WTC11 (cell line): ENCODE measurements at regions not wholly inside any gene's neighbourhood (a gene's known extent, or its start where the extent isn't known, plus 50 kb on each side); places are given as distances from the start of the nearest gene placed in this dataset.

Experiments used
- ATAC-seq: fragments of 200-7000 bp; cut with Tn5 transposase; 2 replicates; pipeline ENCODE4 v1.10.0; 2021; ENCODE audit warnings: mild to moderate bottlenecking, moderate library complexity
- CTCF ChIA-PET: fragments of 300-600 bp; sonication (Branson Sonifier 250); formaldehyde crosslinking; loops from one replicate; lab custom pipeline; 2021; ENCODE audit warnings: antibody characterized with exemption; lab: Charles Lee
- POLR2A ChIA-PET: fragments of 350-600 bp; sonication (Branson Sonifier 250); formaldehyde crosslinking; loops from one replicate; lab custom pipeline; 2021; ENCODE audit warnings: antibody characterized with exemption; lab: Charles Lee
- DNase-seq: peaks from one replicate; pipeline ENCODE4 v3.0.0; 2021; ENCODE audit warnings: low spot score
- H3K27ac Mint-ChIP-seq: 2 replicates; pipeline ENCODE4 v1.8.0; 2021; ENCODE audit warnings: mixed read lengths
- H3K27me3 Mint-ChIP-seq: 2 replicates; pipeline ENCODE4 v1.8.0; 2021; ENCODE audit warnings: low read depth, mild to moderate bottlenecking, moderate library complexity, mixed read lengths
- H3K36me3 Mint-ChIP-seq: 2 replicates; pipeline ENCODE4 v1.8.0; 2021; ENCODE audit warnings: mixed read lengths
- H3K4me1 Mint-ChIP-seq: 2 replicates; pipeline ENCODE4 v1.8.0; 2022; ENCODE audit warnings: mixed read lengths
- H3K4me3 Mint-ChIP-seq: 2 replicates; pipeline ENCODE4 v1.8.0; 2021; ENCODE audit warnings: mild to moderate bottlenecking, moderate library complexity, mixed read lengths
- H3K9me3 Mint-ChIP-seq: 2 replicates; pipeline ENCODE4 v1.8.0; 2021; ENCODE audit warnings: mixed read lengths
- CREM ChIP-seq: sonication (generic); formaldehyde crosslinking; IDR thresholded peaks from 2 replicates; pipeline ENCODE4 v1.8.1; 2022; ENCODE audit warnings: mild to moderate bottlenecking, missing genetic modification reagents, moderate library complexity
- FOXJ3 ChIP-seq: sonication (generic); formaldehyde crosslinking; IDR thresholded peaks from 2 replicates; pipeline ENCODE4 v1.9.0; 2021; ENCODE audit warnings: missing genetic modification reagents, mild to moderate bottlenecking, borderline replicate concordance
- SMAD4 ChIP-seq: sonication (generic); formaldehyde crosslinking; IDR thresholded peaks from 2 replicates; pipeline ENCODE4 v1.8.0; 2022; ENCODE audit warnings: mild to moderate bottlenecking, missing genetic modification reagents
- SOX15 ChIP-seq: fragments of 250-450 bp; sonication (Bioruptor Pico); IDR thresholded peaks from 2 replicates; pipeline ENCODE4 v1.9.0; 2021; ENCODE audit warnings: mild to moderate bottlenecking
- ZNF232 ChIP-seq: sonication (generic); formaldehyde crosslinking; IDR thresholded peaks from 2 replicates; pipeline ENCODE4 v1.8.0; 2022; ENCODE audit warnings: mild to moderate bottlenecking, missing genetic modification reagents
- ZNF317 ChIP-seq: sonication (generic); formaldehyde crosslinking; IDR thresholded peaks from 2 replicates; pipeline ENCODE4 v1.8.1; 2023; ENCODE audit warnings: low read depth, mild to moderate bottlenecking, moderate library complexity, missing genetic modification reagents, borderline replicate concordance
- TF ChIP-seq, protein P1 (sequence below): sonication (generic); formaldehyde crosslinking; IDR thresholded peaks from 2 replicates; pipeline ENCODE4 v1.8.1; 2023; ENCODE audit warnings: mild to moderate bottlenecking, missing genetic modification reagents, borderline replicate concordance
- TF ChIP-seq, protein P2 (sequence below): sonication (generic); formaldehyde crosslinking; IDR thresholded peaks from 2 replicates; pipeline ENCODE4 v1.8.1; 2022; ENCODE audit warnings: mild to moderate bottlenecking, missing genetic modification reagents, moderate library complexity, borderline replicate concordance
- TF ChIP-seq, protein P3 (sequence below): sonication (generic); formaldehyde crosslinking; IDR thresholded peaks from 2 replicates; pipeline ENCODE4 v1.8.1; 2022; ENCODE audit warnings: low read depth, missing genetic modification reagents, borderline replicate concordance
- TF ChIP-seq, protein P4 (sequence below): sonication (generic); formaldehyde crosslinking; IDR thresholded peaks from 2 replicates; pipeline ENCODE4 v1.8.1; 2023; ENCODE audit warnings: mild to moderate bottlenecking, missing genetic modification reagents
- TF ChIP-seq, protein P5 (sequence below): fragments of 250-450 bp; sonication (Bioruptor Pico); IDR thresholded peaks from 2 replicates; pipeline ENCODE4 v1.9.0; 2021; ENCODE audit warnings: moderate library complexity, mild to moderate bottlenecking, inconsistent platforms, borderline replicate concordance
- TF ChIP-seq, protein P6 (sequence below): sonication (generic); formaldehyde crosslinking; IDR thresholded peaks from 2 replicates; pipeline ENCODE4 v1.8.0; 2023; ENCODE audit warnings: missing genetic modification reagents
- TF ChIP-seq, protein P7 (sequence below): sonication (generic); formaldehyde crosslinking; IDR thresholded peaks from 2 replicates; pipeline ENCODE4 v1.8.1; 2023; ENCODE audit warnings: mild to moderate bottlenecking, missing genetic modification reagents, moderate library complexity
- TF ChIP-seq, protein P8 (sequence below): sonication (generic); formaldehyde crosslinking; IDR thresholded peaks from 2 replicates; pipeline ENCODE4 v1.8.1; 2023; ENCODE audit warnings: mild to moderate bottlenecking, moderate library complexity, missing genetic modification reagents

DNA sequence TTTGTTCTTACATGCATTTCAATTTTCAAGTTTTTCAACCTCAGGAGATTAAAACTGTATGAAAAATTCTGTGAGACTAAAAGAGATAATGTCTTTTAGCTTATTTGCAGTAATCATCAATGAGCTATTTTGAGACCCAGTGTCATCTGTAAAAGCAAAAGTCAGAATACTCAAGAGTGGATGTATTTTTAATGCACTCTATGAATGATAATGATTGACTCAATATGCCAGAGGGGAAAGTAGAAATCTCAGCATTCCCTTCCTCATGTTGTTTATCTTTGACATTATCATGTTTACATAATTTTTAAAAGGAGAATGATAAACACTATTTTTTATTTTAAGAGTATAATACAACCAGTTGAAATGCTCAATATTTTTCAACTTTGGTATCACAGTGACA, 162.1 kb downstream of the MMUT start:
- ChIA-PET POLR2A (interaction anchor here (0.5 kb wide), 1 partner anchor 12 kb away, joined by 7 read pairs; no protein-coding TSS in a partner anchor), CTCF (no interaction called here)
- H3K9me3 Mint-ChIP-seq: peaks cover 26% of the 10 kb centered on the region
- peaks cover 10% of the 10 kb centered on the region for H3K4me1 Mint-ChIP-seq
- no peak overlapping the region for H3K4me3 Mint-ChIP-seq
- no peak overlapping the region for H3K27ac Mint-ChIP-seq
- TF ChIP-seq, protein P1, sequence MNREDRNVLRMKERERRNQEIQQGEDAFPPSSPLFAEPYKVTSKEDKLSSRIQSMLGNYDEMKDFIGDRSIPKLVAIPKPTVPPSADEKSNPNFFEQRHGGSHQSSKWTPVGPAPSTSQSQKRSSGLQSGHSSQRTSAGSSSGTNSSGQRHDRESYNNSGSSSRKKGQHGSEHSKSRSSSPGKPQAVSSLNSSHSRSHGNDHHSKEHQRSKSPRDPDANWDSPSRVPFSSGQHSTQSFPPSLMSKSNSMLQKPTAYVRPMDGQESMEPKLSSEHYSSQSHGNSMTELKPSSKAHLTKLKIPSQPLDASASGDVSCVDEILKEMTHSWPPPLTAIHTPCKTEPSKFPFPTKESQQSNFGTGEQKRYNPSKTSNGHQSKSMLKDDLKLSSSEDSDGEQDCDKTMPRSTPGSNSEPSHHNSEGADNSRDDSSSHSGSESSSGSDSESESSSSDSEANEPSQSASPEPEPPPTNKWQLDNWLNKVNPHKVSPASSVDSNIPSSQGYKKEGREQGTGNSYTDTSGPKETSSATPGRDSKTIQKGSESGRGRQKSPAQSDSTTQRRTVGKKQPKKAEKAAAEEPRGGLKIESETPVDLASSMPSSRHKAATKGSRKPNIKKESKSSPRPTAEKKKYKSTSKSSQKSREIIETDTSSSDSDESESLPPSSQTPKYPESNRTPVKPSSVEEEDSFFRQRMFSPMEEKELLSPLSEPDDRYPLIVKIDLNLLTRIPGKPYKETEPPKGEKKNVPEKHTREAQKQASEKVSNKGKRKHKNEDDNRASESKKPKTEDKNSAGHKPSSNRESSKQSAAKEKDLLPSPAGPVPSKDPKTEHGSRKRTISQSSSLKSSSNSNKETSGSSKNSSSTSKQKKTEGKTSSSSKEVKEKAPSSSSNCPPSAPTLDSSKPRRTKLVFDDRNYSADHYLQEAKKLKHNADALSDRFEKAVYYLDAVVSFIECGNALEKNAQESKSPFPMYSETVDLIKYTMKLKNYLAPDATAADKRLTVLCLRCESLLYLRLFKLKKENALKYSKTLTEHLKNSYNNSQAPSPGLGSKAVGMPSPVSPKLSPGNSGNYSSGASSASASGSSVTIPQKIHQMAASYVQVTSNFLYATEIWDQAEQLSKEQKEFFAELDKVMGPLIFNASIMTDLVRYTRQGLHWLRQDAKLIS (CRISPR knock-in tag): no peak
- no peak for TF ChIP-seq FOXJ3
- no peak for TF ChIP-seq SMAD4 (CRISPR knock-in tag)
- no peak for DNase-seq
- peaks cover 18% of the 10 kb centered on the region for H3K36me3 Mint-ChIP-seq
- no peaks in the 10 kb centered on the region; the same call in none of the 2 replicates for H3K27me3 Mint-ChIP-seq
- no peak for ATAC-seq

DNA sequence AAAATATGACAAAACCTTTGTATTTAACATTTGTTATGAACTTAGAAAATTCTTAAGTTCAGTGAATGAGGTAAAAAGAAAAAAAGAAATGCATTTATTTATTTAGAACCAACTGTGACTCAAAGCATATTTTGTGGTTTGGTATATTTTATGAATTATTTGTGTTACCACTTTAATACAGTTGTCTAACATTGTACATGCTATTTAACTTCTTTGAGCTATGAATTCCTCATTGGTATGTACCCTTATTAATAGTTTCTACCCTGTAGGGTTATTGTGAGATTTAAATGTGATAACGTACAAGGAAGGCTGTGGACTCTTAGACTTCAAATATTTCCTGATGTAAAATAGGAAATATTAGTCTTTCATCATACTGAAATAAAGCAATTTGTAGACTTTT, 162.6 kb downstream of the MMUT start:
- TF ChIP-seq, protein P2, sequence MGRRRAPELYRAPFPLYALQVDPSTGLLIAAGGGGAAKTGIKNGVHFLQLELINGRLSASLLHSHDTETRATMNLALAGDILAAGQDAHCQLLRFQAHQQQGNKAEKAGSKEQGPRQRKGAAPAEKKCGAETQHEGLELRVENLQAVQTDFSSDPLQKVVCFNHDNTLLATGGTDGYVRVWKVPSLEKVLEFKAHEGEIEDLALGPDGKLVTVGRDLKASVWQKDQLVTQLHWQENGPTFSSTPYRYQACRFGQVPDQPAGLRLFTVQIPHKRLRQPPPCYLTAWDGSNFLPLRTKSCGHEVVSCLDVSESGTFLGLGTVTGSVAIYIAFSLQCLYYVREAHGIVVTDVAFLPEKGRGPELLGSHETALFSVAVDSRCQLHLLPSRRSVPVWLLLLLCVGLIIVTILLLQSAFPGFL (CRISPR knock-in tag): no peak
- TF ChIP-seq, protein P3, sequence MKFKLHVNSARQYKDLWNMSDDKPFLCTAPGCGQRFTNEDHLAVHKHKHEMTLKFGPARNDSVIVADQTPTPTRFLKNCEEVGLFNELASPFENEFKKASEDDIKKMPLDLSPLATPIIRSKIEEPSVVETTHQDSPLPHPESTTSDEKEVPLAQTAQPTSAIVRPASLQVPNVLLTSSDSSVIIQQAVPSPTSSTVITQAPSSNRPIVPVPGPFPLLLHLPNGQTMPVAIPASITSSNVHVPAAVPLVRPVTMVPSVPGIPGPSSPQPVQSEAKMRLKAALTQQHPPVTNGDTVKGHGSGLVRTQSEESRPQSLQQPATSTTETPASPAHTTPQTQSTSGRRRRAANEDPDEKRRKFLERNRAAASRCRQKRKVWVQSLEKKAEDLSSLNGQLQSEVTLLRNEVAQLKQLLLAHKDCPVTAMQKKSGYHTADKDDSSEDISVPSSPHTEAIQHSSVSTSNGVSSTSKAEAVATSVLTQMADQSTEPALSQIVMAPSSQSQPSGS (CRISPR knock-in tag): no peak
- TF ChIP-seq, protein P4, sequence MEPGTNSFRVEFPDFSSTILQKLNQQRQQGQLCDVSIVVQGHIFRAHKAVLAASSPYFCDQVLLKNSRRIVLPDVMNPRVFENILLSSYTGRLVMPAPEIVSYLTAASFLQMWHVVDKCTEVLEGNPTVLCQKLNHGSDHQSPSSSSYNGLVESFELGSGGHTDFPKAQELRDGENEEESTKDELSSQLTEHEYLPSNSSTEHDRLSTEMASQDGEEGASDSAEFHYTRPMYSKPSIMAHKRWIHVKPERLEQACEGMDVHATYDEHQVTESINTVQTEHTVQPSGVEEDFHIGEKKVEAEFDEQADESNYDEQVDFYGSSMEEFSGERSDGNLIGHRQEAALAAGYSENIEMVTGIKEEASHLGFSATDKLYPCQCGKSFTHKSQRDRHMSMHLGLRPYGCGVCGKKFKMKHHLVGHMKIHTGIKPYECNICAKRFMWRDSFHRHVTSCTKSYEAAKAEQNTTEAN (CRISPR knock-in tag): no peak
- TF ChIP-seq, protein P5, sequence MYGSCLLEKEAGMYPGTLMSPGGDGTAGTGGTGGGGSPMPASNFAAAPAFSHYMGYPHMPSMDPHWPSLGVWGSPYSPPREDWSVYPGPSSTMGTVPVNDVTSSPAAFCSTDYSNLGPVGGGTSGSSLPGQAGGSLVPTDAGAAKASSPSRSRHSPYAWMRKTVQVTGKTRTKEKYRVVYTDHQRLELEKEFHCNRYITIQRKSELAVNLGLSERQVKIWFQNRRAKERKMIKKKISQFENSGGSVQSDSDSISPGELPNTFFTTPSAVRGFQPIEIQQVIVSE (CRISPR knock-in tag): no peak
- TF ChIP-seq, protein P6, sequence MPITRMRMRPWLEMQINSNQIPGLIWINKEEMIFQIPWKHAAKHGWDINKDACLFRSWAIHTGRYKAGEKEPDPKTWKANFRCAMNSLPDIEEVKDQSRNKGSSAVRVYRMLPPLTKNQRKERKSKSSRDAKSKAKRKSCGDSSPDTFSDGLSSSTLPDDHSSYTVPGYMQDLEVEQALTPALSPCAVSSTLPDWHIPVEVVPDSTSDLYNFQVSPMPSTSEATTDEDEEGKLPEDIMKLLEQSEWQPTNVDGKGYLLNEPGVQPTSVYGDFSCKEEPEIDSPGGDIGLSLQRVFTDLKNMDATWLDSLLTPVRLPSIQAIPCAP (CRISPR knock-in tag): no peak
- TF ChIP-seq ZNF317 (CRISPR knock-in tag) (no peak), CREM (no peak), ZNF232 (no peak), SOX15 (no peak)
- TF ChIP-seq, protein P7, sequence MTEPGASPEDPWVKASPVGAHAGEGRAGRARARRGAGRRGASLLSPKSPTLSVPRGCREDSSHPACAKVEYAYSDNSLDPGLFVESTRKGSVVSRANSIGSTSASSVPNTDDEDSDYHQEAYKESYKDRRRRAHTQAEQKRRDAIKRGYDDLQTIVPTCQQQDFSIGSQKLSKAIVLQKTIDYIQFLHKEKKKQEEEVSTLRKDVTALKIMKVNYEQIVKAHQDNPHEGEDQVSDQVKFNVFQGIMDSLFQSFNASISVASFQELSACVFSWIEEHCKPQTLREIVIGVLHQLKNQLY (CRISPR knock-in tag): no peak
- TF ChIP-seq, protein P8, sequence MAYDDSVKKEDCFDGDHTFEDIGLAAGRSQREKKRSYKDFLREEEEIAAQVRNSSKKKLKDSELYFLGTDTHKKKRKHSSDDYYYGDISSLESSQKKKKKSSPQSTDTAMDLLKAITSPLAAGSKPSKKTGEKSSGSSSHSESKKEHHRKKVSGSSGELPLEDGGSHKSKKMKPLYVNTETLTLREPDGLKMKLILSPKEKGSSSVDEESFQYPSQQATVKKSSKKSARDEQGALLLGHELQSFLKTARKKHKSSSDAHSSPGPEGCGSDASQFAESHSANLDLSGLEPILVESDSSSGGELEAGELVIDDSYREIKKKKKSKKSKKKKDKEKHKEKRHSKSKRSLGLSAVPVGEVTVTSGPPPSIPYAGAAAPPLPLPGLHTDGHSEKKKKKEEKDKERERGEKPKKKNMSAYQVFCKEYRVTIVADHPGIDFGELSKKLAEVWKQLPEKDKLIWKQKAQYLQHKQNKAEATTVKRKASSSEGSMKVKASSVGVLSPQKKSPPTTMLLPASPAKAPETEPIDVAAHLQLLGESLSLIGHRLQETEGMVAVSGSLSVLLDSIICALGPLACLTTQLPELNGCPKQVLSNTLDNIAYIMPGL (CRISPR knock-in tag): no peak
- TF ChIP-seq, protein P1 (CRISPR knock-in tag): no peak
- H3K4me3 Mint-ChIP-seq: no peak overlapping the region

More for the DNA sequence above, 162.6 kb downstream of the MMUT start:
- DNase-seq (no peak), ATAC-seq (no peak)
- peaks cover 18% of the 10 kb centered on the region for H3K36me3 Mint-ChIP-seq
- POLR2A ChIA-PET: interaction anchor here (0.5 kb wide), 1 partner anchor 13 kb away, joined by 7 read pairs; no protein-coding TSS in a partner anchor
- no peaks in the 10 kb centered on the region; the same call in none of the 2 replicates for H3K27me3 Mint-ChIP-seq
- peaks cover 26% of the 10 kb centered on the region for H3K9me3 Mint-ChIP-seq
- no peak overlapping the region for H3K27ac Mint-ChIP-seq
- CTCF ChIA-PET: no interaction called here
- peaks cover 10% of the 10 kb centered on the region for H3K4me1 Mint-ChIP-seq
